Peyer's patch (tissue), 4 donors: ENCODE measurements at regions not wholly inside any gene's neighbourhood (a gene's known extent, or its start where the extent isn't known, plus 50 kb on each side); places are given as distances from the start of the nearest gene placed in this dataset.

Experiments
- DNase-seq, 3 donors: peaks; one replicate each; pipeline ENCODE4 v3.0.0-alpha.2; 2017 to 2019
- H3K27ac ChIP-seq, 4 donors: fragments of 200-600 bp; sonication (generic); one replicate each; pipeline ENCODE4 v1.5.1; 2016 to 2019
- H3K27me3 ChIP-seq, 2 donors: fragments of 200-600 bp; sonication (generic); one replicate each; pipeline ENCODE4 v1.5.1; 2019
- H3K36me3 ChIP-seq, 3 donors: fragments of 200-600 bp; sonication (generic); one replicate each; pipeline ENCODE4 v1.5.1; 2016 to 2019
- H3K4me1 ChIP-seq, 4 donors: fragments of 200-600 bp; sonication (generic); one replicate each; pipeline ENCODE4 v1.5.1; 2016 to 2019
- H3K4me3 ChIP-seq, 4 donors: fragments of 200-600 bp; sonication (generic); 1 replicate in 3 of 4; 2 replicates in 1 of 4; pipeline ENCODE4 v1.5.1; 2016 to 2019; ENCODE audit warnings: mild to moderate bottlenecking in 1 of 4
- H3K9me3 ChIP-seq, 4 donors: fragments of 200-600 bp; sonication (generic); one replicate each; pipeline ENCODE4 v1.5.1; 2016 to 2019; ENCODE audit warnings: mild to moderate bottlenecking in 1 of 4
- POLR2A ChIP-seq, 2 donors: fragments of 450-650 bp; IDR thresholded peaks; one replicate each; pipeline ENCODE4 v1.5.1; 2017; ENCODE audit warnings: antibody characterized with exemption in 2 of 2, mild to moderate bottlenecking in 2 of 2, moderate library complexity in 2 of 2
- TF ChIP-seq, protein P1 (sequence below), 6 experiments: fragments of 450-650 bp in 4 of 6; fragments of 200-600 bp in 2 of 6; sonication (generic) in 1 of 6; IDR thresholded peaks; one replicate each; pipeline ENCODE4 v1.5.1; 2017 to 2019; ENCODE audit warnings: antibody characterized with exemption in 6 of 6, mild to moderate bottlenecking in 3 of 6, moderate library complexity in 1 of 6

DNA sequence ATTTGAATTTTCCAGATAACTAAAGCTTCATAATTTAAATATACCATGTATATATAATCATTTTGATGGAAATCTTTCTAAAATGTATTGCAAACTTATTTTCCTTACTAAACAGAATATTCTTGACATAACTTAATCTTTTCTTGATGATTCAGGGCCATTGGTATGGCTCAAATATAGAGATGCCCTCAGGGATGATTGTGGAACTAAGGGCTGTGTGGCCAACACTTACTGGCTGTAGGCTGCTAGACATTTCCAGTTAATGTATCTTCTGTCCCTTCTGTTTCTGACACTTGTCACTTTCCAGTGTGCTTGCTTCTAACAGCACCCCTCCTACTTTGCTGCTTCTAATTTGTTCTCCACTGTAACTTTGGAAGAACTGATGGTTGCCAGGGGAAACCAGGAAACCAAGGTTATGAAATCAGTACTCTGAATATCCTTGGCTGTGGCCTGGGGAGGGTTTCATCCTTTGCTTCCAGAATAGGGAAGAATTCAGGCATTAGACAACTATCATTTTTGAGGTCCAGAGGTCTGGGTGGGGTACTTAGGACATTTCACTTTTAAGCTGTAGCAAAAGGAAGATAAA, 697.2 kb downstream of the ETS1 start:
- H3K27me3 ChIP-seq: no peaks in the 10 kb centered on the region
- H3K4me3 ChIP-seq: no peak overlapping the region
- no peak for DNase-seq
- H3K4me1 ChIP-seq: no peaks in the 10 kb centered on the region
- peaks cover 0 to 3% (median 0%) of the 10 kb centered on the region in 4 donors for H3K9me3 ChIP-seq
- H3K36me3 ChIP-seq: no peaks in the 10 kb centered on the region
- no peak overlapping the region for H3K27ac ChIP-seq
- TF ChIP-seq, protein P1, sequence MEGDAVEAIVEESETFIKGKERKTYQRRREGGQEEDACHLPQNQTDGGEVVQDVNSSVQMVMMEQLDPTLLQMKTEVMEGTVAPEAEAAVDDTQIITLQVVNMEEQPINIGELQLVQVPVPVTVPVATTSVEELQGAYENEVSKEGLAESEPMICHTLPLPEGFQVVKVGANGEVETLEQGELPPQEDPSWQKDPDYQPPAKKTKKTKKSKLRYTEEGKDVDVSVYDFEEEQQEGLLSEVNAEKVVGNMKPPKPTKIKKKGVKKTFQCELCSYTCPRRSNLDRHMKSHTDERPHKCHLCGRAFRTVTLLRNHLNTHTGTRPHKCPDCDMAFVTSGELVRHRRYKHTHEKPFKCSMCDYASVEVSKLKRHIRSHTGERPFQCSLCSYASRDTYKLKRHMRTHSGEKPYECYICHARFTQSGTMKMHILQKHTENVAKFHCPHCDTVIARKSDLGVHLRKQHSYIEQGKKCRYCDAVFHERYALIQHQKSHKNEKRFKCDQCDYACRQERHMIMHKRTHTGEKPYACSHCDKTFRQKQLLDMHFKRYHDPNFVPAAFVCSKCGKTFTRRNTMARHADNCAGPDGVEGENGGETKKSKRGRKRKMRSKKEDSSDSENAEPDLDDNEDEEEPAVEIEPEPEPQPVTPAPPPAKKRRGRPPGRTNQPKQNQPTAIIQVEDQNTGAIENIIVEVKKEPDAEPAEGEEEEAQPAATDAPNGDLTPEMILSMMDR (IDR thresholded peaks at IDR 0.05): no peak
- TF ChIP-seq POLR2A (IDR thresholded peaks at IDR 0.05): no peak

DNA sequence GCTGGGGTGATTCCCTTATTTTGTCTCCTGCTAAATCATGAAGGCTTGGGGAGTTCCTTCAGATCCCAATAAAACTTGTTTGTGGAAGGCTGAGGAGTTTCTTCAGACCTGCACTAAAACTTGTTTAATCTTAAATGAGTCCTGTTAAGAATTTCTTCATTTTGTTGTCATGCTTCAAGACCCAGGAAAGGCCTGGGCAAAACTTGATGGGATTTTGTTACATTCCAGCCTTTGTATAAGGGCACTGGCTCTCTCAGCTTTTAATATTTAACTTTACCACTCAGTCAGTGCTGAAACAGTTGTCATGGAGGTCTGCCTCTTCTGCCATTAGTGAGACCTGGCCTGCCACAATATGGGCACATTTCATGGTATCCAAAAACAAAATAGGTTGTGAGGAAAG, 699.0 kb downstream of the ETS1 start:
- H3K36me3 ChIP-seq: no peaks in the 10 kb centered on the region
- no peaks in the 10 kb centered on the region for H3K4me1 ChIP-seq
- no peak for DNase-seq
- TF ChIP-seq, protein P1 (IDR thresholded peaks at IDR 0.05): no peak
- TF ChIP-seq POLR2A (IDR thresholded peaks at IDR 0.05): no peak
- no peak overlapping the region for H3K27ac ChIP-seq
- H3K4me3 ChIP-seq: no peak overlapping the region
- no peaks in the 10 kb centered on the region for H3K27me3 ChIP-seq
- H3K9me3 ChIP-seq: peaks cover 0 to 3% (median 0%) of the 10 kb centered on the region in 4 donors

DNA sequence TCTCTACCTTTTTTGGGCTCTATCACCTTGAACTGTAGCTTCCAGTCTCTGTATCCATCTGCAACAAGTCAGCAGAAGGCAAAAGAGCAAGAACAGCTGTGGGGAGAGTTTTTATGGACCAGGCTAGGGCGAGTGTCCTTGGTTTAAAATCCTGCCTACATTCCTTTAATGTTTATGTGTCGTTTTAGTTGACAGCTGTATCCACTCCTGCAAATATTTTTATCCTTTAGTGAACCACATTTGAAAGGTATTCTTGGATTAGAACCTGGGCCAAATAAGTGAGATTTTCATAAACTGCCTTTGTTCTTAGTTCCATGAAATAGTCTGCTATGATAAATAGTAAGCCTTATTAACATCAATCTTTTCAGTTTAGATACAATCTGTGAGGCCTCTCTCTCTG, 712.2 kb downstream of the ETS1 start:
- TF ChIP-seq, protein P1 (IDR thresholded peaks at IDR 0.05): no peak
- TF ChIP-seq POLR2A (IDR thresholded peaks at IDR 0.05): no peak
- no peak for DNase-seq
- Histone ChIP-seq H3K27ac (no peak overlapping the region), H3K27me3 (no peaks in the 10 kb centered on the region), H3K36me3 (no peaks in the 10 kb centered on the region), H3K4me3 (no peak overlapping the region), H3K4me1 (no peaks in the 10 kb centered on the region), H3K9me3 (no peaks in the 10 kb centered on the region)

DNA sequence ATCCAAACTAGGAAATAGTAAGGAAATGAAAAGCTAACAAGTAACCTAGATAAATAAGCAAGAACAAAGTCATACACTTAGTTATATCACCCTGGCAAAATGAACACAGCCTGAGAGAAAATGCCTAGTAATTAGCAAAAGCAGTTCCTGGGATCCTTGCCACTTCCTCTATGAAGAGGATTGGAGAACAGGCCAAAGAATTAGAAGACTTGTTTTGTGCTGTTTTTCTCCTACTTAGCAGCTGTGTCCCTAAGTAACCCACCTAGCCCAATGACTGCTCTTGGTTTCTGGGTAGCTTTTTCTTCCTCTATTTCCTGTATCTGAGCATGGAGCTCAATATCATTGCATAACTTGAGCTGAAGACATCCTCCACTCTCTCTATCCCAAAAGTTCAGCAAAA, 713.9 kb downstream of the ETS1 start:
- H3K27me3 ChIP-seq: no peaks in the 10 kb centered on the region
- H3K4me1 ChIP-seq: no peaks in the 10 kb centered on the region
- DNase-seq: no peak
- H3K27ac ChIP-seq: no peak overlapping the region
- no peaks in the 10 kb centered on the region for H3K9me3 ChIP-seq
- no peaks in the 10 kb centered on the region for H3K36me3 ChIP-seq
- H3K4me3 ChIP-seq: no peak overlapping the region
- TF ChIP-seq, protein P1 (IDR thresholded peaks at IDR 0.05): no peak
- no peak for TF ChIP-seq POLR2A (IDR thresholded peaks at IDR 0.05)

DNA sequence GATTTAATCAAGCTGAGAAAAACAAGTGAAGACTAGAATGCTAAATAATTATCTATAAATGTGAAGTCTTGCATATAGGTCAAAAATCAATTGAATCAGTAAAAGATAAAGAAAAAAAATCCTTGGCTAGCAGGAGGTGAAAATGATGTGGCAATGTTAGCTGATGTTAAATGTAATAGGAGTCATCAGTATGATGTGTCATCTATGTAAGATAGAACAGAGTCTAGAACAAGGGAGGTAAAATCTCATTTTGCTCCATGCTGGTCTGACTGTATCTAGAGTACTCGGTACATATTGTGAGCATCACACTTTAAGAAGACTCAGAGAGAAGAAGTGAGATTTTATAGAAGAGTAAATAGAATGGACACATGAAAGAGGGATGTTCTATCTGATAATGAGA, 721.2 kb downstream of the ETS1 start:
- TF ChIP-seq, protein P1 (IDR thresholded peaks at IDR 0.05): no peak
- TF ChIP-seq POLR2A (IDR thresholded peaks at IDR 0.05): no peak
- DNase-seq: no peak
- Histone ChIP-seq H3K4me3 (no peak overlapping the region), H3K4me1 (no peaks in the 10 kb centered on the region), H3K27ac (no peak overlapping the region), H3K36me3 (no peaks in the 10 kb centered on the region), H3K9me3 (no peaks in the 10 kb centered on the region), H3K27me3 (no peaks in the 10 kb centered on the region)

DNA sequence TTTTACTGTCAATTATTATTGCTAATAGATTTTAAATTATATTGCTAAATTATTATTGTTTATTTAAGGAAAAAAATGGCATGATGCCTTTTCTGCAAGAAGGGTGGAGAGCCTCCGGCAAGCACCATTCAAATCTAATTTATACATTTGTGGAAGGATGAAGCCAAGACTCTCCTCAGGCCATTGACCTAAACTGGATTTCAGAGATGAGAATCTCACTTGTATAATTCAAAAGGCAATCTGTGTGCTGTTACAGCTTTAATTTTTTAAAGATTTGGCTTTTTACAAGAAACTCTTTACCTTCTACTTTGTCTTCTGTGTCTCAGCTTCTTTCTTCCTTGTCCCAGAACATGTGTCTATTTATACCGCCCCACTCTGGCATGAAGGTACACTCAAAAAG, 722.5 kb downstream of the ETS1 start:
- TF ChIP-seq, protein P1 (IDR thresholded peaks at IDR 0.05): no peak
- no peak for TF ChIP-seq POLR2A (IDR thresholded peaks at IDR 0.05)
- Histone ChIP-seq H3K27me3 (no peaks in the 10 kb centered on the region), H3K4me1 (no peaks in the 10 kb centered on the region)

More for the DNA sequence above, 722.5 kb downstream of the ETS1 start:
- H3K4me3 ChIP-seq: no peak overlapping the region
- no peak for DNase-seq
- H3K9me3 ChIP-seq: no peaks in the 10 kb centered on the region
- no peak overlapping the region for H3K27ac ChIP-seq
- H3K36me3 ChIP-seq: no peaks in the 10 kb centered on the region
